ENCODE measurements at regions not wholly inside any gene's neighbourhood (a gene's known extent, or its start where the extent isn't known, plus 50 kb on each side); places are given as distances from the start of the nearest gene placed in this dataset.
A peak's percentile ranks its signal among the peaks of the same experiment; 100 is the strongest.

- no peak for DNase-seq
These were observed 265.6 kb upstream of the CDIN1 start for GRCh38 chr15:36313736-36314280.

GRCh38 chr15:36315649-36316048 is 263.8 kb upstream of the CDIN1 start:
- DNase-seq: no peak

GRCh38 chr15:36323615-36324014 is 255.8 kb upstream of the CDIN1 start:
- no peak for DNase-seq

GRCh38 chr15:36325206-36325605 is 254.2 kb upstream of the CDIN1 start:
- DNase-seq: no peak

GRCh38 chr15:36329592-36329991 is 249.8 kb upstream of the CDIN1 start:
- DNase-seq: no peak

- DNase-seq: no peak
These were observed 248.8 kb upstream of the CDIN1 start for GRCh38 chr15:36330598-36330997.

- no peak for DNase-seq
These were observed 247.7 kb upstream of the CDIN1 start for GRCh38 chr15:36331531-36332275.

DNA sequence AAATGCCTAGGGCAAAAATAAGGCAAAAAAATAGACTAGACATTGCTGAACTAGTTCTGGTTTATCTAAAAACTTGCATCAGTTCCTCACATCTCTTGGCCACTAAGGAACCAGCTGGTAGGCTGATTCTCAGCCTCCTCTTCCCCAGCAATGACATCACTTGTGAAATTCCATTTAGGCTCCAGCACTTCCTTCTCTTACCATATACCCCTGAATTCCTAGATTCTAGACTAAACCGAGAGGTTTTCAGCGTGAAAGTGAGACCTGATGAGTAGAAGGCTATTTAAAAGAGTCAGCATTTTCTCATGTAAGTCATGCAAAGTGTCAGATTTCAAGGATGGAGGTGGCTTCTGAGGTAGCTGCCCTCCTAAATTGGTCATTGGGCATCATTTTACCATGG is 247.1 kb upstream of the CDIN1 start:
- no peak for DNase-seq

- DNase-seq: no peak
These were observed 246.5 kb upstream of the CDIN1 start for GRCh38 chr15:36332896-36333295.

DNA sequence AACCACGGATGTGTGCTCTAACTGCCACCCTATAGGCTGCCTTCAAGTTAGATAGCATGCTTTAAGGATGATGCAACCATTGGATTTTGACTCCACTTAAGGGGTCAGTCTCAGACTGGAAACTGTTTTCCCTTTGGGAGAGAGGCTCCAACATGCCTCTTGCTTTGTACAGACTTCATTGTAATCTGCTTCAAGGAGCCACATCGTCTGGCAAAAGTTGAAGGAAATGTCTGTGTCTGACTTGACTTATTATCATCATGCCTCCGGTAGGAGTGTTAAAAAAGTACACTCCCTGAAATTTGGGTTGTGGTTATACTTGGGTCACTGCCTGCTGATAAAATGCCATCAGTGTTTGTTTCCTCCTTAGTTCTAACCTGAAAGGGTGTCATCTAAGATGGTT is 245.4 kb upstream of the CDIN1 start:
- no peak for DNase-seq

DNA sequence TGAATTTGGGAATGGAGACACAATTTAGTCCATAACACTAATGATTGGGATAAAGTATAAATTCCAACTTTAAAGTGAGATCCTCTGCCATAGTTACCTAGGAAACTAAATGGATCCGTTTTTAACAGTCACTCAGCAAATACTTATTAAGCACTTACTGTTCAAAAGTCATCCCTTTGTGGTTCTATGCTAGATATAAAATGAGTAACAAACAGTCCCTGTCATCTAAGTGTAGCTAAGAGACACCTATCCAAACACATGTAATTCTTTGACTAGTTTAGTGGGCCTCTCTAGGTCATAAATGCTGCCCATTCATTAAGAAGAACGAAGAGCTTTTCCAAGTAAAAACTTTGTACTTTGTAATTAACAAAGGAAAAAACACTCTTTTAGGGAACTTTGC is 244.2 kb upstream of the CDIN1 start:
- no peak for DNase-seq

- no peak for DNase-seq
These were observed 243.8 kb upstream of the CDIN1 start for GRCh38 chr15:36335659-36336058.

- DNase-seq: no peak
These were observed 234.5 kb upstream of the CDIN1 start for GRCh38 chr15:36344887-36345286.

DNA sequence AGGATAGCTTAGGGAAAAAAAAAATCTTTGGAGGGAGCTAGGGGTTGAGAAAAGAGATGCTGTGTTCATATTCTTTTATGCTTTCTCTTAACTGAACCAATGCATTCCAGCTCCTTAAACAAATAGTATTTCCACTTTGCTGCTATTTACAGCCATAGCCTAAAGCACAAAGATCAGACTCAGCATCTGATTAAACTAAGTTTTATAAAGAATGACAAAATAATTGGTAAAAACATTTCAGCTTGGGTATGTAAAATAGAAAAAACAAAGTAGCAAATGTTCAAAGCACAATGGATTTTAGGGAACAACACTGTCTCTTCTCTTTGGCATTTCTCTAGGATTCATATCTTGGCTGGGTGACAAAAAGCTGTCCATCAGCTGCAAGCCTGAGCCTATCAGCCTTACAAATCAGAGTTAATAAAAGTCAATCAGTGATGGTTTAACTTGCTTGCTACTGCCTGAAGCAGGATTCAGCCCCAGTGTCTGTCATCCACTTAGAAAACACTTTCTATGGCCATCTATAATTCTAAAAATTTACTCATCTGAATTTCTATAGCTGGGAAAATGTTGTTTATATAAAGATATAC is 232.1 kb upstream of the CDIN1 start:
- no peak for DNase-seq

DNA sequence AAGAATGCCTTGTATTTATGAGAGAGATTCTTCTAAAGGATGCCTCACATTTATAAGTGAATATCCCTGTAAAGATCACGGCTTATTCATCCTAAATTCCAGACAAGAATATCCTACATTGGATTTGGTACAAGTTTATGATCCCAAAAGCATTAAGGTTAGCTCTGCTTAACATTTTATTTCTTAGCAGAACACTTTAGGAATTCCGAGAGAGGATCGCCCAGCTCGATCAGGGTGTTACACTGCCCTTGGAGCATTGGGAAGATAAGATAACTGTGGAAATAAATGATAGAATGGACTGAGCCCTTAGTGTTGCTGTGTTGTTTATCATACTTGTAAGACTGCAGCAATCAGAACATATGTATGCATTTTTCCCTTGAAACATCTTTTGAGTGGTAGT is 223.0 kb upstream of the CDIN1 start:
- DNase-seq: no peak

GRCh38 chr15:36356978-36357601 is 222.3 kb upstream of the CDIN1 start:
- peak; percentile 9 for DNase-seq

- peak; percentile 58 for DNase-seq
These were observed 221.3 kb upstream of the CDIN1 start for GRCh38 chr15:36358094-36358493.

GRCh38 chr15:36358523-36358922 is 220.9 kb upstream of the CDIN1 start:
- DNase-seq: no peak

DNA sequence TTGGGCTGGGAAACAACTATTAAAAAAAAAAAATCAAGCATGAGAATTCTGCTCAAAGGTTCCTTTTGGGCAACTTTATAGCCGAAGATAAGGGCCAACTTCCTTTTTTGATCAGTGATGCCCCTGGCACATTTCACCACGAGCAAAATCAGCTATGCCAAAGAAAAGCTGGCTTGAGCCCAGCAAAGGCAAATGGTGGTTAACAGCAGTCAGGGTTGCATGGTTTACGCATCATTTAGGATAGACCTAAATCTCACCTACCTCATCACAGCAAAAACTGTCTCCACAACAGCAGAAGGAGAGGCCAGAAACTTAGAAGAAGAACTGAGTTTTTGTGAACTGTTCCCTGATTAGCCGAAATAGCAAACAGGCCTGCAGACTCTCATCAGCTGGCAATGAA is 220.1 kb upstream of the CDIN1 start:
- DNase-seq: no peak

DNA sequence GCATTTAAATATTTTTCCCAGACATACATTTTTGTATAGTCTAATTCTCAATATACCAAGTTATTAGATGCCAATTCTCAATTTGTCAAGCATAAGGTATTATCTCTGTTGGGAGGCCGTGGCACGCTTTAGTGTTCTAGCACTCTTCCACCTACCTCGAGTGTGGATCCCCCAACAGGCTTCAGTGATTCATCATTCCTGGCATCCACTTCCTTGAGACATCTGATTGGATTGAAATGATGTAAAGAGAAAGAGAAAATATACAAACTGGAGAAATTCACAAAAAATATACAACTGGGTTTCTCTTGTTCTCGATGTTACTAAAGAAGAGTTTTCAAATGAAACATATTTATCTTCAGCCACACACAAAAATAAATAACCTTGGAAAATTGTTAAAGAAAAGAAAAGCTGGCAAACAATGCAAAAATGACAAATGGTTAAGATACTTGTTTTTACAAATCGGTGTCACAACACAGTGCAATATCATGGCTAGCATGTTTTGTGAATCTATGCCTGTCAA is 218.0 kb upstream of the CDIN1 start:
- DNase-seq: peak; percentile 3

GRCh38 chr15:36362509-36362915 is 216.9 kb upstream of the CDIN1 start:
- no peak for DNase-seq

GRCh38 chr15:36363335-36363734 is 216.1 kb upstream of the CDIN1 start:
- no peak for DNase-seq

- no peak for DNase-seq
These were observed 215.0 kb upstream of the CDIN1 start for GRCh38 chr15:36364377-36364776.

DNA sequence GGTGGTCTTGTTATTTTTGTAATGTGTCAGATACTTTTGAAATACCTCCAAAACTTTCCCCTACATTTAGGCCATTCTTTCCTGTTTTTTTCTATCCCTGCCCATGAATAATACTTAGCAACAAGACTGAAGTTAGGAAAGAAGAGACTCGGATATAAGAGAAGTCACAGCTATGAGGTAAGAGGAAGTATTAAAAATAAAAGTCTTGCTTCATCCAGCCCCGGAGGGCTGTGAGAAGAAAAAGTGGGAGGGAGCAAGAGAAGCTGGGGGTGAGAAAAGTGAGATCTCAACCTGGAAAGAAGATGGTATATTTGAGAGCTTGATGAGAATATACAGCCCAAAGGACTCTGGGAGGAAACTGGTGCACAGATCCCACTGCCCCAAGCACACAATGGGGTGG is 213.5 kb upstream of the CDIN1 start:
- DNase-seq: no peak

All from amniotic stem cell (primary cell).